Activated CD4-positive, alpha-beta T cell treated with anti-CD3 and anti-CD28 coated beads, Interleukin-2, Interleukin-4, amounts not matched to agents 100 ng/mL and 50 ng/mL, durations not matched to agents 16 hours and 8 hours (primary cell): ENCODE measurements at regions not wholly inside any gene's neighbourhood (a gene's known extent, or its start where the extent isn't known, plus 50 kb on each side); places are given as distances from the start of the nearest gene placed in this dataset.
A peak's percentile ranks its signal among the peaks of the same experiment; 100 is the strongest.

Experiments
- DNase-seq: peaks from one replicate; pipeline ENCODE4 v3.0.0-alpha.2; 2020; ENCODE audit warnings: low spot score

- no peak for DNase-seq
These were observed 171.4 kb downstream of the PTN start for GRCh38 chr7:137172105-137172590.

GRCh38 chr7:137169282-137169698, 174.2 kb downstream of the PTN start:
- no peak for DNase-seq

GRCh38 chr7:137167609-137168008, 175.9 kb downstream of the PTN start:
- no peak for DNase-seq

- DNase-seq: no peak
These were observed 177.2 kb downstream of the PTN start for GRCh38 chr7:137166363-137166762.

- DNase-seq: no peak
These were observed 177.7 kb downstream of the PTN start for GRCh38 chr7:137165786-137166185.

GRCh38 chr7:137165241-137165640, 178.3 kb downstream of the PTN start:
- no peak for DNase-seq

- DNase-seq: no peak
These were observed 179.3 kb downstream of the PTN start for GRCh38 chr7:137164251-137164650.

- DNase-seq: no peak
These were observed 183.3 kb downstream of the PTN start for GRCh38 chr7:137160236-137160635.

GRCh38 chr7:137157256-137157655, 186.3 kb downstream of the PTN start:
- DNase-seq: no peak

- no peak for DNase-seq
These were observed 191.9 kb downstream of the PTN start for GRCh38 chr7:137151690-137152052.

GRCh38 chr7:137151041-137151689, 192.4 kb downstream of the PTN start:
- no peak for DNase-seq

GRCh38 chr7:137147338-137147720, 196.2 kb downstream of the PTN start:
- DNase-seq: no peak

GRCh38 chr7:137146552-137147337, 196.8 kb downstream of the PTN start:
- no peak for DNase-seq

- no peak for DNase-seq
These were observed 197.5 kb downstream of the PTN start for GRCh38 chr7:137146012-137146455.

- DNase-seq: no peak
These were observed 201.2 kb downstream of the PTN start for GRCh38 chr7:137142376-137142775.

- DNase-seq: no peak
These were observed 207.7 kb downstream of the PTN start for GRCh38 chr7:137135654-137136350.

GRCh38 chr7:137130751-137131158, 212.8 kb downstream of the PTN start:
- no peak for DNase-seq

- no peak for DNase-seq
These were observed 214.5 kb downstream of the PTN start for GRCh38 chr7:137129025-137129424.

GRCh38 chr7:137127806-137128205, 215.7 kb downstream of the PTN start:
- no peak for DNase-seq

GRCh38 chr7:137127058-137127457, 216.5 kb downstream of the PTN start:
- DNase-seq: no peak

GRCh38 chr7:137122145-137122544, 221.4 kb downstream of the PTN start:
- DNase-seq: no peak

- DNase-seq: peak; percentile 24
These were observed 222.8 kb downstream of the PTN start for GRCh38 chr7:137120690-137121089.

GRCh38 chr7:137110535-137110934, 233.0 kb downstream of the PTN start:
- no peak for DNase-seq
